H9 (cell line): ENCODE measurements at regions not wholly inside any gene's neighbourhood (a gene's known extent, or its start where the extent isn't known, plus 50 kb on each side); places are given as distances from the start of the nearest gene placed in this dataset.
A peak's percentile ranks its signal among the peaks of the same experiment; 100 is the strongest.

Experiments used
- DNase-seq: peaks from one replicate; pipeline ENCODE4 v3.0.0-alpha.2; 2017
- H2AFZ ChIP-seq: one replicate; pipeline ENCODE4 v1.6.1; 2013; ENCODE audit warnings: mild to moderate bottlenecking, low read length, control low read depth, moderate library complexity
- H2AK5ac ChIP-seq: 2 replicates; pipeline ENCODE4 v1.6.1; 2013; ENCODE audit warnings: low read length, control low read depth, mixed read lengths; ENCODE audit not compliant: insufficient read length
- H2BK120ac ChIP-seq: one replicate; pipeline ENCODE4 v1.6.1; 2013; ENCODE audit warnings: low read depth, mild to moderate bottlenecking, low read length, control low read depth, inconsistent platforms; ENCODE audit not compliant: poor library complexity, severe bottlenecking
- H2BK12ac ChIP-seq: 2 replicates; pipeline ENCODE4 v1.6.1; 2013; ENCODE audit warnings: low read length, control low read depth, mixed read lengths, low read depth; ENCODE audit not compliant: insufficient read length
- H2BK15ac ChIP-seq: 2 replicates; pipeline ENCODE4 v1.6.1; 2013; ENCODE audit warnings: low read depth, low read length, control low read depth
- H2BK20ac ChIP-seq: one replicate; pipeline ENCODE4 v1.6.1; 2013; ENCODE audit warnings: low read depth, mild to moderate bottlenecking, low read length, control low read depth, inconsistent platforms; ENCODE audit not compliant: poor library complexity, severe bottlenecking
- H2BK5ac ChIP-seq: 2 replicates; pipeline ENCODE4 v1.6.1; 2013; ENCODE audit warnings: low read length, control low read depth, mixed read lengths; ENCODE audit not compliant: insufficient read length
- H3K14ac ChIP-seq: 2 replicates; pipeline ENCODE4 v1.6.1; 2013; ENCODE audit warnings: low read length, control low read depth; ENCODE audit not compliant: insufficient read depth
- H3K18ac ChIP-seq: 2 replicates; pipeline ENCODE4 v1.6.1; 2013; ENCODE audit warnings: low read depth, mild to moderate bottlenecking, mixed read lengths, low read length, control low read depth; ENCODE audit not compliant: insufficient read length
- H3K23ac ChIP-seq: 2 replicates; pipeline ENCODE4 v1.6.1; 2013; ENCODE audit warnings: low read length, control low read depth, mixed read lengths, low read depth; ENCODE audit not compliant: insufficient read length
- H3K23me2 ChIP-seq: 2 replicates; pipeline ENCODE4 v1.6.1; 2013; ENCODE audit warnings: low read depth, mild to moderate bottlenecking, mixed read lengths, low read length, control low read depth; ENCODE audit not compliant: insufficient read length, poor library complexity, severe bottlenecking
- H3K27ac ChIP-seq: 2 replicates; pipeline ENCODE4 v1.5.1; 2013; ENCODE audit warnings: low read length, control low read depth, mixed read lengths, low read depth; ENCODE audit not compliant: insufficient read length
- H3K27me3 ChIP-seq: 2 replicates; pipeline ENCODE4 v1.6.1; 2013; ENCODE audit warnings: low read length, control low read depth, inconsistent platforms; ENCODE audit not compliant: insufficient read depth
- H3K4ac ChIP-seq: 2 replicates; pipeline ENCODE4 v1.6.1; 2013; ENCODE audit warnings: low read depth, mild to moderate bottlenecking, control low read depth, inconsistent platforms, low read length, moderate library complexity
- H3K4me1 ChIP-seq: 2 replicates; pipeline ENCODE4 v1.6.1; 2013; ENCODE audit warnings: low read length, control low read depth, inconsistent platforms; ENCODE audit not compliant: insufficient read depth
- H3K4me2 ChIP-seq: 2 replicates; pipeline ENCODE4 v1.6.1; 2013; ENCODE audit warnings: low read length, control low read depth, mixed read lengths; ENCODE audit not compliant: insufficient read length, insufficient read depth
- H3K56ac ChIP-seq: 2 replicates; pipeline ENCODE4 v1.6.1; 2013; ENCODE audit warnings: low read depth, mild to moderate bottlenecking, mixed read lengths, low read length, control low read depth; ENCODE audit not compliant: insufficient read length
- H3K79me1 ChIP-seq: 2 replicates; pipeline ENCODE4 v1.6.1; 2013; ENCODE audit warnings: low read depth, mild to moderate bottlenecking, moderate library complexity, low read length, control low read depth, inconsistent platforms; ENCODE audit not compliant: insufficient read depth, poor library complexity, severe bottlenecking
- H3K79me2 ChIP-seq: 2 replicates; pipeline ENCODE4 v1.6.1; 2013; ENCODE audit warnings: low read length, control low read depth, inconsistent platforms; ENCODE audit not compliant: insufficient read depth
- H3K9ac ChIP-seq: 2 replicates; pipeline ENCODE4 v1.6.1; 2013; ENCODE audit warnings: low read length, control low read depth, mixed read lengths; ENCODE audit not compliant: insufficient read length; ENCODE audit errors: extremely low read depth
- H3K9me3 ChIP-seq: one replicate; pipeline ENCODE4 v1.6.1; 2013; ENCODE audit warnings: low read depth, low read length, inconsistent platforms; ENCODE audit not compliant: control insufficient read depth
- H3T11ph ChIP-seq: one replicate; pipeline ENCODE4 v1.6.1; 2013; ENCODE audit warnings: mild to moderate bottlenecking, low read length, control low read depth, inconsistent platforms
- H4K20me1 ChIP-seq: one replicate; pipeline ENCODE4 v1.6.1; 2013; ENCODE audit not compliant: control insufficient read depth, insufficient read length, insufficient read depth
- H4K5ac ChIP-seq: 2 replicates; pipeline ENCODE4 v1.6.1; 2013; ENCODE audit warnings: low read depth, mild to moderate bottlenecking, mixed read lengths, low read length, control low read depth; ENCODE audit not compliant: insufficient read length
- H4K8ac ChIP-seq: replicated peaks from 2 replicates; pipeline ENCODE4 v1.6.1; 2013; ENCODE audit warnings: low read length, control low read depth, mixed read lengths, low read depth; ENCODE audit not compliant: insufficient read length
- H4K91ac ChIP-seq: 2 replicates; pipeline ENCODE4 v1.6.1; 2013; ENCODE audit warnings: low read depth, mild to moderate bottlenecking, moderate library complexity, mixed read lengths, low read length, control low read depth; ENCODE audit not compliant: insufficient read length
- H3K27ac Mint-ChIP-seq, 3 experiments: 2 replicates in 2 of 3; 3 replicates in 1 of 3; pipeline ENCODE4 v1.8.0; 2020 to 2021; ENCODE audit warnings: mixed read lengths in 3 of 3, mild to moderate bottlenecking in 1 of 3, moderate library complexity in 1 of 3
- H3K27me3 Mint-ChIP-seq: 2 replicates; pipeline ENCODE4 v1.8.0; 2021; ENCODE audit warnings: low read depth, mild to moderate bottlenecking, moderate library complexity, mixed read lengths
- H3K36me3 Mint-ChIP-seq, 3 experiments: 2 replicates in 2 of 3; 3 replicates in 1 of 3; pipeline ENCODE4 v1.8.0; 2020 to 2021; ENCODE audit warnings: low read depth in 3 of 3, mixed read lengths in 3 of 3; ENCODE audit not compliant: insufficient read depth in 1 of 3
- H3K4me1 Mint-ChIP-seq, 2 experiments: 2 replicates each; pipeline ENCODE4 v1.8.0; 2020; ENCODE audit warnings: mixed read lengths in 2 of 2
- H3K4me3 Mint-ChIP-seq, 2 experiments: 2 replicates in 1 of 2; 3 replicates in 1 of 2; pipeline ENCODE4 v1.8.0; 2020 to 2021; ENCODE audit warnings: mild to moderate bottlenecking in 2 of 2, mixed read lengths in 2 of 2, moderate library complexity in 1 of 2
- H3K9me3 Mint-ChIP-seq, 2 experiments: 2 replicates in 1 of 2; 3 replicates in 1 of 2; pipeline ENCODE4 v1.8.0; 2020; ENCODE audit warnings: mild to moderate bottlenecking in 2 of 2, mixed read lengths in 2 of 2, moderate library complexity in 1 of 2
- WGBS: extraction: QIAGEN DNeasy Blood & Tissue Kit; methylation state at CpG from one replicate; pipeline ENCODE4 v1.1.7; 2013; ENCODE audit warnings: missing lambda C conversion rate, low lambda C conversion rate, mixed read lengths; ENCODE audit not compliant: insufficient read length; ENCODE audit errors: extremely low coverage; 5-methylcytosine and 5-hydroxymethylcytosine counted together
- TF ChIP-seq, protein P1 (sequence below): fragments of 200-600 bp; sonication (generic); conservative IDR thresholded peaks from 3 replicates; pipeline ENCODE4 v1.8.0; 2021; ENCODE audit warnings: antibody characterized with exemption, mild to moderate bottlenecking

GRCh38 chr2:195520671-195521155 is 136.3 kb upstream of the SLC39A10 start:
- TF ChIP-seq, protein P1, sequence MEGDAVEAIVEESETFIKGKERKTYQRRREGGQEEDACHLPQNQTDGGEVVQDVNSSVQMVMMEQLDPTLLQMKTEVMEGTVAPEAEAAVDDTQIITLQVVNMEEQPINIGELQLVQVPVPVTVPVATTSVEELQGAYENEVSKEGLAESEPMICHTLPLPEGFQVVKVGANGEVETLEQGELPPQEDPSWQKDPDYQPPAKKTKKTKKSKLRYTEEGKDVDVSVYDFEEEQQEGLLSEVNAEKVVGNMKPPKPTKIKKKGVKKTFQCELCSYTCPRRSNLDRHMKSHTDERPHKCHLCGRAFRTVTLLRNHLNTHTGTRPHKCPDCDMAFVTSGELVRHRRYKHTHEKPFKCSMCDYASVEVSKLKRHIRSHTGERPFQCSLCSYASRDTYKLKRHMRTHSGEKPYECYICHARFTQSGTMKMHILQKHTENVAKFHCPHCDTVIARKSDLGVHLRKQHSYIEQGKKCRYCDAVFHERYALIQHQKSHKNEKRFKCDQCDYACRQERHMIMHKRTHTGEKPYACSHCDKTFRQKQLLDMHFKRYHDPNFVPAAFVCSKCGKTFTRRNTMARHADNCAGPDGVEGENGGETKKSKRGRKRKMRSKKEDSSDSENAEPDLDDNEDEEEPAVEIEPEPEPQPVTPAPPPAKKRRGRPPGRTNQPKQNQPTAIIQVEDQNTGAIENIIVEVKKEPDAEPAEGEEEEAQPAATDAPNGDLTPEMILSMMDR, result no peak
- Mint-ChIP-seq H3K27me3 (no peaks in the 10 kb centered on the region), H3K4me1 (peaks cover 3 to 4% of the 10 kb centered on the region in 2 experiments; a peak in 2 of 4 replicates), H3K36me3 (peaks cover 4 to 7% (median 6%) of the 10 kb centered on the region in 3 experiments; a peak in 5 of 7 replicates), H3K27ac (peak overlapping the region in 1 of 3 experiments; percentile 63; a peak in 1 of 7 replicates), H3K9me3 (peaks cover 7 to 9% of the 10 kb centered on the region in 2 experiments; a peak in 4 of 5 replicates), H3K4me3 (no peak overlapping the region)
- H2BK120ac ChIP-seq, result no peak overlapping the region
- no peaks in the 10 kb centered on the region for H3K9me3 ChIP-seq
- H2AFZ ChIP-seq, result no peak overlapping the region
- no peak overlapping the region for H3K4ac ChIP-seq
- H2BK12ac ChIP-seq, result no peak overlapping the region
- no peaks in the 10 kb centered on the region for H3K23me2 ChIP-seq
- no peak overlapping the region for H4K5ac ChIP-seq
- H2BK15ac ChIP-seq, result no peak overlapping the region
- no peak for DNase-seq
- no peaks in the 10 kb centered on the region for H3K27me3 ChIP-seq
- H4K8ac ChIP-seq, result no peak overlapping the region
- no peak overlapping the region for H3K18ac ChIP-seq
- no peaks in the 10 kb centered on the region for H3K79me2 ChIP-seq
- no peak overlapping the region for H3K9ac ChIP-seq
- no peak overlapping the region for H4K91ac ChIP-seq
- WGBS, result no CpG with 5 or more reads among the region's 5 CpGs
- no peak overlapping the region for H3K56ac ChIP-seq
- no peak overlapping the region for H3K27ac ChIP-seq
- no peaks in the 10 kb centered on the region for H4K20me1 ChIP-seq
- H3K4me1 ChIP-seq, result no peaks in the 10 kb centered on the region
- no peak overlapping the region for H3T11ph ChIP-seq
- H3K79me1 ChIP-seq, result no peaks in the 10 kb centered on the region
- H3K23ac ChIP-seq, result no peak overlapping the region
- no peak overlapping the region for H3K14ac ChIP-seq
- H3K4me2 ChIP-seq, result no peak overlapping the region
- H2BK20ac ChIP-seq, result no peak overlapping the region
- H2AK5ac ChIP-seq, result no peak overlapping the region
- no peak overlapping the region for H2BK5ac ChIP-seq
